B cell (primary cell): ENCODE measurements at regions not wholly inside any gene's neighbourhood (a gene's known extent, or its start where the extent isn't known, plus 50 kb on each side); places are given as distances from the start of the nearest gene placed in this dataset.

Experiments used
- CTCF ChIP-seq: fragments of 200-600 bp; IDR thresholded peaks from one replicate; pipeline ENCODE4 v1.8.0; 2022; ENCODE audit warnings: antibody characterized with exemption, mild to moderate bottlenecking
- EZH2 ChIP-seq: IDR thresholded peaks from 2 replicates; pipeline ENCODE4 v1.6.1; 2012; ENCODE audit warnings: borderline replicate concordance, low read depth, mild to moderate bottlenecking, moderate library complexity, low read length; ENCODE audit not compliant: insufficient read depth, poor library complexity, severe bottlenecking

- no peak for TF ChIP-seq CTCF
- no peak for TF ChIP-seq EZH2
These were observed 185.3 kb downstream of the ANKRD30B start for GRCh38 chr18:14933049-14933851.
